Tibial nerve (tissue), 4 donors: ENCODE measurements at regions not wholly inside any gene's neighbourhood (a gene's known extent, or its start where the extent isn't known, plus 50 kb on each side); places are given as distances from the start of the nearest gene placed in this dataset.

ENCODE experiments used
- CTCF ChIP-seq, 5 experiments: fragments of 200-600 bp in 3 of 5; fragments of 450-650 bp in 2 of 5; sonication (generic) in 3 of 5; IDR thresholded peaks; one replicate each; pipeline ENCODE4 v1.5.1; 2016 to 2019; ENCODE audit warnings: antibody characterized with exemption in 5 of 5, mild to moderate bottlenecking in 3 of 5, moderate library complexity in 2 of 5
- EP300 ChIP-seq, 2 donors: sonication (generic); formaldehyde crosslinking; IDR thresholded peaks; one replicate each; pipeline ENCODE4 v1.6.1; 2017; ENCODE audit warnings: antibody characterized with exemption in 2 of 2, mild to moderate bottlenecking in 1 of 2
- POLR2A ChIP-seq, 2 donors: fragments of 450-650 bp; IDR thresholded peaks; one replicate each; pipeline ENCODE4 v1.6.1; 2017; ENCODE audit warnings: antibody characterized with exemption in 2 of 2, mild to moderate bottlenecking in 2 of 2, moderate library complexity in 2 of 2

- TF ChIP-seq CTCF (IDR thresholded peaks at IDR 0.05) (no peak), POLR2A (IDR thresholded peaks at IDR 0.05) (no peak), EP300 (IDR thresholded peaks at IDR 0.05) (no peak)
These were observed 107.7 kb downstream of the BACH1 start for GRCh38 chr21:29406385-29406784.
